GM18502 (cell line): ENCODE measurements at regions not wholly inside any gene's neighbourhood (a gene's known extent, or its start where the extent isn't known, plus 50 kb on each side); places are given as distances from the start of the nearest gene placed in this dataset.

Experiments used
- ATAC-seq: cut with Tn5 transposase; IDR thresholded peaks from one replicate; pipeline ENCODE4 v1.9.1; 2021; ENCODE audit warnings: mild to moderate bottlenecking; ENCODE audit not compliant: unreplicated experiment, poor library complexity

DNA sequence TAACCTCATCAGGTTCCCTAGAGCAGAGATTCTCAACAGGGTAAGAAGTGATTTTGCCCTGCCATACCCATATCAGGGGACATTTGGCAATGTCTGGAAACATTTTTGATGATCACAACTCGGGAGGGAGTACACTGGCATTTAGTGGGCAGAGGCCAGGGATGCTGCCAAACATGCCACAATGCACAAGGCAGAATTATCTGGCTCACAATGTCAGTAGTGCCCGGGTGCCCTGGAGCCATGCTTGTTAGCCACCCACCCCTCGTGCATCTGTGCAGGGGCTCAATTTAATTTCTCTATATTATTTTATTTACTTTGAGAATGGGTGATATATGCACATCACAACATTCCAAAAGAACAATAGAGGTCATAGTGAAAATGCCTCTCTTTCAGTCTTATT is 82.0 kb upstream of the DHX15 start:
- no peak for ATAC-seq

DNA sequence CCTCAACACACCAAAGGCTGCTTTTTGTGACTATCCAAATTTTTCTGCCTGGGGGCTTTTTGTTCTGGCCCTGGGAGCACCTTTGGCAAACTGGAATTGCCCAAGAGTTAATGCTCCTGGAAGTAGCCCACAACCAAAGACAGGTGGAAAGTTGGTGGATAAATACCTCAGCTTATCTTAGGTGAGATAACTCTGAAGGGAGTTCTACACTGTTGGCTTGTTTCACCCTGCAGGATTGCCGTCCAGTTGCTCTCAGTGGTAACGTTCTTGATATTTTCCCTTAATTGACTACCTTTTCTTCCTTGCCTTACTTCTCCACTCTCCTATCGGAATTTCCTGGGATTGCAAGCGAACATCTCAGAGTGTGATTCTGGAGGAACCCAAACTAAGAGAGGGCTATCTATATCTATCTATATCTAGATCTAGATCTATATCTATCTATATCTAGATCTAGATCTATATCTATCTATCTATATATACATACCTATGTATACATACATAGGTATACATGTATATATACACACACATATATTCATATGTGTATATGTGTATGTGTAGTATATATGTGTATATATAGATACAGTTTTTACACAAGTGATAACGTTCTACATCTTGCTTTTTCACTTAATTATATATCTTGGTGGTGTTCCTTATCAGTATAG is 82.6 kb upstream of the DHX15 start:
- no peak for ATAC-seq

DNA sequence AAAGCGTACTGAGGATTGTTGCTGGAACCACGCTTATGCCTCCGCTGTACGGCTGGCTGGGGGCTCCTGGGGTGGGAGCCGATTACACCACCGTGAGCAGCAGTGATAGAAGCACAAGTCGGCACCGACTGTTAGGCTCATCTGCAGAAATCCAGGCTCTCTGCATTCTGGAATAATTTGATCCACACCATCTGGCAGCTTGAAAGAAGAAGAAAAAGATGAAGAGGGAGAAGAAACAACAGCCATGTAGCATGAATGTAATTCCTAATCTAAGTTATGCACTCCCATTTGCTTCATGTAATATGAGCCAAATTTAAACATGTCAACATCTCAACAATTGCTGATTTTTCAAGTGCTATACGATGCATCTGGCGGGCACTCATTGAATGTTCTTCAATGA is 84.6 kb upstream of the DHX15 start:
- ATAC-seq: no peak

DNA sequence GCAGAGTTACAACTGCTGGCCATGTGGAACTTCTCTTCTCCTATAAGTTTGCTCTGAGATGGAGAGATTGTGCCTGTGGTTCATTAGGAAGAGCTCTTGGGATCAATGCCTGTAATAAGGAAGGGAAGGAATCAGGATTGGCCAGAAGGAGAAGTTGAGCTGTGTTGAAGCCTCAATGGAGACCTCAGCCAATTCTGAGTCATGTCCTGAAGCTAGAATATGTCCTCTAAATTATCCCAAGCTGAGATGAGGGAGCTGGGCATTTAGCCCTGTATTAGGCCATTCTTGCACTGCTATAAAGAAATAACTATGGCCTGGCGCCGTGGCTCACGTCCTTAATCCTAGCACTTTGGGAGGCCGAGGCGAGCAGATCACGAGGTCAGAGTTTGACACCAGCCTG is 85.4 kb upstream of the DHX15 start:
- ATAC-seq: no peak

DNA sequence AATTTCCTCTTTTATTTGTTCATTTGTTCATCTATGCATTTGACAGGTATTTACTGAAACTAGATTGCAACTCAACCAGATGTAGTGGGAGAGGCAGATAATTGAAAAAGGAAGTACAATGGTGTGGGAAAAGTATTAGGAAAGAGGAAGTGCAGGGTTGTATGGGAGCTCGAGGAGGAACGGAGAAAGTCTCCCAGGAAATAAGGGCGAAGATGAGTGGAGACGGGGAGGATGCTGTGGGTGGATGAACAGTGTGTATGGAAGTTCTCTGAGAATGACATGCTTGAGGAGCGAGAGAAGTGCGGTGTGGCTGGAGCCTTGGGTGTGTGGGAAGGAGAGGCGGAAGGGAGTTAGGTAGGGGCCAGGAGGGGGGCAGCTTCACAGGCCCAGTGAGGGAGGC is 87.5 kb upstream of the DHX15 start:
- no peak for ATAC-seq

DNA sequence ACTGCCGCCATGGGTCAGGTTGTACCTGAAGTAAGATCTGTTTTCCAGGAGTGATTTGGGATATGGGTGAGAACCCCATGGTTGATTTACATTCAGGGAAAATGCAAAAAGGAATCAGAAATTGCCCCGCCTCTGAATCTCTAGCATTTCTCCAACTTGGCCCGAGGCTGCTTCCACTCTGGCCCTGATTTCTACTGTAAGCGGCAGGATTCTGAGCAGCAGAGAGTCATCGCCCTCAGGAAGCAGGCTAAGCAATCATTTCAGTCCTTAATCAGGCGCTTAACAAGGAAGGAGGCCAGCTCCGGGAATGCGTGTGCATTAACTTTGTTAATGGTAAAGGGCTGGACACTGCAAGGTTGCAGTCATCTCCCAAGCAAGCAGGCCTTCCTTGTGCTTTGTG is 88.5 kb upstream of the DHX15 start:
- no peak for ATAC-seq

DNA sequence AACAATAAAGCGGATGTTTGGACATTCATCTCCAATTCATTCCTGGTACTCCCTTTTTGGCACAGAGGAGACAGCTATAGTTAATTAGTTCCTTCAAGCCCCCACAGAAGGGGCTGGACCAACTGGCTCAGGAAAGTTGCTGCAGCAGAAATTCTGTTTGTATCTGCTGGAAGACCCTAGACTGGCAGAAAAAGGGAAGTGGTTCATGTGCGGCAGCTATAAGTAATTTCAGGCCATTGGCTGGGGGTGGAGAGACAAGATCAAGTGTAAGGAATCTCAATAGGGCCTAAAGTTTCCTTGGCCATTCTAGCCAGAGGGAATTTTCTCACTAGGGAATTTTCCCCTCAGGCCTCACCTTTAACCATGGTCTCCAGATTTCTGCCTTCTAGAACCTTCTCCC is 89.9 kb upstream of the DHX15 start:
- no peak for ATAC-seq

DNA sequence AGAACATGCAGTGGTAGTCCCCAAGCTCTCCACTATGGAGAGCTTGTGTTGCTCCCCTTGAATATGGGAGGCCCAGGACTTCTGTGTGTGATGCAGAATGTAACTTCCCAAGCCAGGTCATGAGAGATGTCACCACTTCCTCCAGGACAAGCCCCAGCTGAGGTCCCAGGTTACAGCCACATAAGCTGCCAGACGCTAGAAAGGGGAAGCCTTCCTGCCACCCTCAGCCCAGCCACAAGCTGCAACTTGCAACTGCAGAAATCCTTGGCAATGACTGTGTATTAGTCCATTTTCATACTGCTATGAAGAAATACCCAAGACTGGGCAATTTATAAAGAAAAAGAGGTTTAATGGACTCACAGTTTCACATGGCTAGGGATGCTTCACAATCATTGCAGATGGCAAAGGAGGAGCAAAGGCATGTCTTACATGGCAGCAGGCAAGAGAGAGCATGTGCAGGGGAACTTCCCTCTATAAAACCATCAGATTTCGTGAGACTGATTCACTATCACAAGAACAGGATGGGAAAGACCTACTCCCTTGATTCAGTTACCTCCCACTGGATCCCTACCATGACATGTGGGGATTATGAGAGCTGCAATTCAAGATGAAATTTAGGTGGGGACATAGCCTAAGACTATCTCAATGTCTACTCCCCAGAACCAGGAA is 91.5 kb upstream of the DHX15 start:
- ATAC-seq: no peak

DNA sequence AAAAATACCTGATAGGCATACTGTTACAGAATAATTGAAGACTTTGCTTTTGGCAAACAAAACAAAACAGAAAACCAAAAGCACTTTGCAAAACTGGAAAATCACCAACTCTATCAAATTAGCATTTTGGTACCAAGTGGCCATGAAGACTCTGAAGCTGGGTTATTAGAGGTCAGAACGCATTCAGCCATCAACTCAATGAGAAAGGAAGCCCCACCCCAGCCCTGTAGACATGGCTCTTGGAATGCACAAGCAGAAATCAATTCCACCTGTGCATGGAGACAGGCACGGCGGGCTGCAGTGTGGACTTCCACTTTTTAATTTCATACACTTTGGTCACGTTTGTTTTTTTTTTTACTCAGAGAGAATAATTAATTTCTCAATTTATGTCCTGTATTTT is 93.6 kb upstream of the DHX15 start:
- no peak for ATAC-seq

DNA sequence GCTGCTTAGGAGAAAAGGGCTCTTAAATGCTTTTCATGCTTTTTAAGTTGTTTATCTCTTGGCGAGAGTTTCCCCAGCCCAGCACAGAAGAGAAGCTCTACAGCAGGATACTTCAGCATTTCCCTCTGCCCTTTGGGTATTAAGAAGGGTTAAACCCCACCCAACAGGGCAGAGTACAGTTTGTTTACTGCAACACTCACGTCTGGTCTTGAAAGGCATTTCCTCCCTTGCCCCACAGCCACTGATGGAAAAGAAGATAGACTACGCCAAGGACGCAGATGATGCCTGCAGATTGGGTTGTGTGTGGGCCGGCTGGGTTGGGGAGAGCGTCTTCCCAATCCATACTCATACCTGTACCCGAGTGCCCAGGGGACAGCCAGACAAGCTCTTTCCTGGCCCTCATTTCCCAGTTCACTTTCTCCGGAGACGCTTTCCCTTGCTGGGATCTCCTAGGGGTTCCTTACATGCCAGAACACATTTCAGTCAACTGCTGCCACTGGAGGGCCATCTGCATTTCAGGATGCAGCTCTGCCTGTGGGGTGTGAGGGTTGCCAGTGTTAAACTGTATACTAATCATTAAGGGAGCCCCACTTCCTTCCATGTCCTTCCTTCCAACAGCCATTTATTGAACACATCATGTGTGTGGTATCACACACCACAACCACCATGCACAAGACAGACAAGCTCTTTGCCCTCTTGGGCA is 96.5 kb upstream of the DHX15 start:
- no peak for ATAC-seq

DNA sequence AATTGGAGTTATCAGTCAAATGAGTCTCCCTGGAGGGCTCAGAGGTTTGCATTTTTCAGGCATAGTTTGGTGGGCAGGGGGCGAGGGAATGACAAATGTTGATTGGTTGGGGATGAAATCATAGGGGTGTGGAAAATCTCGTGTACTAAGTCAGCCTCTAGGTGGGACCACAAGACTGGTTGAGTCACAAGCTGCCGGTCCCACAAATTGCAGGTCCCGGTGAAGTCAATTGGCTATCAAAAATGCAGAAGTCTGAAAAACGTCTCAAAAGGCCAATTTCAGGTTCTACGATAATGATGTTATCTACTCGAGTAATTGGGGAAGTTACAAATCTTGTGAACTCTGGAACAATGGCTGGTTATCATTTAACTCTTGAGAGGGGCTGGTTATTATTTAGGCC is 98.8 kb upstream of the DHX15 start:
- no peak for ATAC-seq

DNA sequence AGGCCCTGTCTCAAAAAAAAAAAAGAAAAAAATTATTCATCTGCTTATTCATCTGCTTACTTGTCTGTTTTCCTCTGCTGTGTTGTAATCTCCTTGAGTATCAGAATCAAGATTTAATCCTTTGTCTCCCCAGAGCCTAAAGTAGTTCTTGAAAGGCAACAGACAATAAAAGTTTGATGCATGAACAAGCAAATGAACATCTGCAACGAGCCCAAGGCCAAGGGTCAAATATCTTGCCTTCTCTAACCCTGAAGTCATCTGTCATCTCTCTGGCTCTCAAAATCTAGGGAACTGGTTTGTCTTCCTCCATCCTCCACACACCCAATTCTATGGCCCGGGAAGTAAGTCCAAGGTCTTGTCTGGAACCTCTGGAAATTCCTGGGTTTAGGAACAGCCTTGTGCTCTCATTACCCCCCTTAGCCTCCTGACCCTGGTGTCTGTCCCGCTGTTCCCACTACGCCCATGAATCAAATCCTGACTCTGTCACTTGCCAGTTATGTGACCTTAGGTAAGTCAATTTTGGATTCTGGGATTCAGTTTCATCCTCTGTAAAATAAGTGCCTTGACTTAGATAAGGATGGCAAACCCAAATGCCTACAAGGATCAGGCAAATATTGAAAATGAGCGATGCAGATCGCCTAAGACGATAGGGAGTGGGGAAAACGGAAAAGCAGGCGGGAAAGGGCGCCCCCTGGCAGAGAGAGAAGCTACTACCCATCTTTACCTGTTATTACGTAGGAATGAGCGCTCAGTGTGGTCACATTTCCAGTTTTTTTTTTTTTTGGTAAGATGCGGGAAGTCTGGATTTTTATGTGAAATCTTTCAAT is 102.7 kb upstream of the DHX15 start:
- no peak for ATAC-seq

DNA sequence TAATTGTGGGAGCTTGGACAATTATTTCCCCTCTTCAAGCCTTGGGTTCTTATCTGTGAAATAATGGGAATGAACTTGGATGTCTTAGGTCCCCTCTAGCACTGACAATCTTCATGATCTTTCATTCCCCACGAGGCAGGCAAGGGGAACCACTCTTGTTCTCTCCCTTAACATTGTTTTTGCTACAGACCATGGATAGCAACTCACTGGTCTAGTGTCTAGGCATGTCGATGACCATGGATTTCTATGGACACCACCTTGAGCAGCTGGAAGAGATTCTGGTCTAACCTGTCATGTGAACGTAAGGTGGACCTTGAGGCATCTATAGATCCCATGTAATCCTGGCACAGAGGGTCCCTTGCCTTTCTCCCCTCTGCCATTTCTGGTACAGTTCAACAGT is 104.1 kb upstream of the DHX15 start:
- ATAC-seq: no peak

DNA sequence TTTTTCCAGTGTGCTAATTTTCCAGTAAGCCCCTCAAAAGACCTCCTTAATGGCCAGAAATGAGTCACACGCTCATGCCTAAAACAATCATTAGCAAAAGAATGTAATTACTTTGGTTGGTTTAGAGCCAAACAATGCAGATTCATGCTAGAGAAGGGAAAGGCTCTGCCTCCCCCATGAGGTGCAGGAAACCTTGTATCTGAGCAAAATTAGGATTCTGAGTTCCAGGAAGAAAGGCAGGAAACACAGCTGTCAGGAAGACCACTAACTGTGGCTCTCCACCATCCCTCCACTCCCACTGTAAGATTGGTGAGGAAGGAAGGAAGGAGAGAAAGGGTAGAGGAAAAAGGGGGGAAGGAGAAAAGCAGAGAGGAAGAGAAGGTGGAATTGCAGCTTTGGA is 104.9 kb upstream of the DHX15 start:
- no peak for ATAC-seq

DNA sequence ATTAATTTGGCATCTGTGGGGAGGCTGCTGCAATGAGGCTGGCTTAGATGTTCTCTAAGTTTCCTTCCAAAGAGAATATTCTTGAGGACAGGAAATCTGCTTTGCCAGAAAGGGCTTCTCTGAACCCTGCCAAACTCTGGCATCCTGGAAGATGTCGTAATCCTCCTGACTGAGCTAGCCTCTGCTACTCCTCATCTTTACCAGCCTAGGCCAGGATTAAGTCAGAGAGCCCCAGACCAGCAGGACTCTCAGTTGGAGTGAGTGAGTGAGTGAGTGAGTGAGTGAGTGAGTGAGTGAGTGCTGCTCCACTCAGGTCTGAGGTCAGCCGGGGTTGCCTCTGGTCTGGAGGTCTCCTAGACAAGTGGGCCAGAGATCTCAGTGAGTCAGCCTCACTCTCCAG is 104.9 kb upstream of the SOD3 start:
- ATAC-seq: no peak

DNA sequence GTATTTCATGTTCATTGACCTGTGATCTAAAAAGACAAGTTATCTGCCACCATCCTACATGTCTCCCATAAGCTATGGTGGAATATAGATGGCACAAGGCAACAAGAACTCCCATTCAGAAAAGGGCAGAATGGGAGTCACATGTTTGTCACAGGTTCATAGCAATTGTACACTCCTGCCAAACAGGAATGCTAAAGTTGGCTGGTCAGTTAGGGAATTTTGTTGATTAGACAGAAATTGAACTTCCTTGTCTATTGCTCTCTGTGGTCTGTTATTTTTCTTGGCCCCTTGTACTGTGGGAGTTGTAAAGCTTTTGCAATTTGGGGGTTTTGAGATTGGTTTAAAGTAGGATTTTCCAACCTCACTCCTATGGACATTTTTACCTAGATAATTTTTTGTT is 101.7 kb upstream of the SOD3 start:
- ATAC-seq: no peak

DNA sequence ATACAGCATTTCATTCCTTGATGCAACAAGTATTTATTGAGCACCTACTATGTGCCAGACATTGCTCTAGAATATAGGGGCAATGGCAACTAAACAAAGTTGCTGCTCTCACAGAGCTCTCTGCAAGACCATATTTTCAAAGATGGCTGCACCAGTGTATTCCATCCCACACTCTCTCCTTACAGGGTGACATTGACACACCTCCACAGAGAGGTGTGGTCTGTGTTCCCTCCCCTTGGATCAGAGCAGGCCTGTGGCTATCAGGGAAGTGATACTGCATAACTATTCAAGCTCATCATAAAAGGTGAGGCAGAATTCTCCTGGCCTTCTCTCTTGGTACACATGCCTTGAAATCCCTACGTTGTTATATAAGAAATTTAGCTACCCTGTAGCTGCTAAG is 95.3 kb upstream of the SOD3 start:
- no peak for ATAC-seq

DNA sequence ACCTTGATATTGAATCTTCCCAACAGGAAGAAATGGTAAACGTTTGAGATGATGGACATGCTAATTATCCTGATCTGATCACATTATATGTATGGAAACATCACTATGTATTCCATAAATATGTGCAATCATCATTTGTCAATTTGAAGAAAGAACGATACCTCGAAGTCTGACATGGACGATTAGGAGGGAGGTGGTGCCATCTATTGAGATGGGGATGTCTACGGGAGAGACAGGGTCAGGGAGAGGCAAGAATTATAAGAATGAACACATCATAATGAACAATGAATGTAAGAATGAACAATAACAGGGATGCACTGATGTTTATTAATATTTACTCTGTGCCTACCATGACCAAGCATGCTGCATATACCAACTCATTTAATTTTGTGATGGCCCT is 93.7 kb upstream of the SOD3 start:
- no peak for ATAC-seq

DNA sequence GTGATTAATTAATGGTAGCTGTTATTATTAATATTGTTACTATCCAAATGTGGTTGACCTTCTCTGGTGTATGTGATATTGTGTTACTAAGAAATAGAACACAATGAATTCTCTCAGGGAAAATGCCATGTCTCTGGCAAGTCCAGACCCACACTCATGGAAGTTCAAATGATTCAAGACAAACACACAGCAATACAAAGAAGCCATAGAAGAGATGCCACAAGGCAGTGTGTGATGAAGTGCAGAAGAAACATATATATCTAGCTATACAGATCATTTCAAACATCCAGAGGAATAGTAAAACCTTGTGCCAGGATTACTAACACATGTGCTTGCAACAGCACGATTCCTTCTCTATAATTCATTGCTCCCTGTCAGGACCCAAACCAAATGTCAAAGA is 93.1 kb upstream of the SOD3 start:
- ATAC-seq: no peak

DNA sequence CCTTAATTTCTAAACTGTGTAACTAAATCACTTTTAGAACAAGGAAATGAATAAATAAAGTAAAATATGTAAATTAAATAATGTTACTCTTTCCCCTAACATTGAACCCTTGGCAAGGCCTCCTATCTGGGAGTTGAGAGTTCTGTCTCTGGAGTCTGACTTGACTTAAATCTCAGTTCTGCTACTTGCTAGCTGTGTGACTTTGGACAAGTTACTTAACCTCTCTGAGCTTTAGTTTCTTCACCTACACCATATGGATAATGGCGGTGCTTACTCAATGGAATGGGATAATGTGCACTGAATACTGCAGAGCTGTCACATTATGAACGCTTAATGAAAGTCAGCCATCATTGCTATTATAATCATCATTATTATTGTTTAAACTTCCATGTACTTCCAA is 92.1 kb upstream of the SOD3 start:
- no peak for ATAC-seq

DNA sequence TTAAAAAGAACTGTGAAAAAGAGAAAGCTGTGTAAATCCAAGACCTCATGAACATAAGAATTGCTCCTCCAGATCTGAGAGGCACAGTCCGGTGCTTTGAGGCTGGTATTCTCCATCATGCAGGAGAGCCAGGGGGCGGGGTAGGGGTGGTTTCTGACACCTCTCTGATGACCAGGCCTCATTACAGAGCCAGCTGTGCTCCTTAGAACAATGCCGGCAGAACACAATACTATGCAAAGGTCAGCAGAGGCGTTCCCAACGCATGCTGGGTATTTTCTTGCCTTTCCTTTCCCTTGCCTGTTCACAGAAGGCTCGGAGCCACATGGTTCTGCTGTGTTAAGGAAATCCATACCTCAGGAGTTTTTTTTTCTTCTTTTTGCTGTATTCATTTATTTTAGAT is 91.2 kb upstream of the SOD3 start:
- no peak for ATAC-seq
